BJ (cell line): ENCODE measurements at regions not wholly inside any gene's neighbourhood (a gene's known extent, or its start where the extent isn't known, plus 50 kb on each side); places are given as distances from the start of the nearest gene placed in this dataset.

Experiments
- CTCF ChIA-PET: fragments of 350-600 bp; formaldehyde crosslinking; extraction: SDS; loops from one replicate; lab custom pipeline; 2021; ENCODE audit warnings: antibody characterized with exemption, inconsistent platforms; lab: Yijun Ruan, JAX
- POLR2A ChIA-PET: fragments of 300-600 bp; sonication (Branson Sonifier 250); formaldehyde crosslinking; extraction: SDS; loops from one replicate; lab custom pipeline; 2021; ENCODE audit warnings: antibody characterized with exemption; lab: Charles Lee
- DNase-seq: peaks from one replicate; pipeline ENCODE4 v3.0.0-alpha.2; 2011; ENCODE audit warnings: low read depth
- H3K27me3 ChIP-seq: 2 replicates; pipeline ENCODE4 v1.6.0; 2011; ENCODE audit warnings: low read length; ENCODE audit not compliant: control insufficient read depth, insufficient read depth
- H3K36me3 ChIP-seq: 2 replicates; pipeline ENCODE4 v1.5.1; 2011; ENCODE audit warnings: low read length; ENCODE audit not compliant: control insufficient read depth, insufficient read depth
- H3K4me3 ChIP-seq: 2 replicates; pipeline ENCODE4 v1.5.1; 2011; ENCODE audit warnings: low read depth, mild to moderate bottlenecking, control low read depth, low read length
- TF ChIP-seq, protein P1 (sequence below): IDR thresholded peaks from 2 replicates; pipeline ENCODE4 v1.5.1; 2011; ENCODE audit warnings: low read depth, mild to moderate bottlenecking, control low read depth, inconsistent platforms, low read length, moderate library complexity; ENCODE audit not compliant: insufficient read depth

DNA sequence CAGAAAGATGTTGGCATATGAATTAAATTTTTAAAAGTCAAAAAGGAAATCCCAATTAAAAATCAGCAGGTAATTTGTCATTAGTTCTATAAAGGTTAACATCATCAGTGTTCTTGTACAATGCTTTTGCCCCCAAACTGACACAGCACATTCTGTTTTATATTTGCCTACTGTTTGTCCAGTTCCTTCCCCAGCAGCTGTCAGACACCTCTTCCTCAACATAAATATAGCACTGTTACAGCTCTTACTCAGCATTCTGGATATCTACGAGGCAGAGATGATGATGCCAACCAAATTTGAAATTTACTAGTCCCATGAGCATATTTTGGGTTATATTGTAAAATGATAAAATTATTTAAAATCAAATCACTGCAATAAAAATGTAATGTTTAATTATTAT is 124.6 kb downstream of the SINHCAF start:
- no peak overlapping the region for H3K4me3 ChIP-seq
- DNase-seq = no peak

DNA sequence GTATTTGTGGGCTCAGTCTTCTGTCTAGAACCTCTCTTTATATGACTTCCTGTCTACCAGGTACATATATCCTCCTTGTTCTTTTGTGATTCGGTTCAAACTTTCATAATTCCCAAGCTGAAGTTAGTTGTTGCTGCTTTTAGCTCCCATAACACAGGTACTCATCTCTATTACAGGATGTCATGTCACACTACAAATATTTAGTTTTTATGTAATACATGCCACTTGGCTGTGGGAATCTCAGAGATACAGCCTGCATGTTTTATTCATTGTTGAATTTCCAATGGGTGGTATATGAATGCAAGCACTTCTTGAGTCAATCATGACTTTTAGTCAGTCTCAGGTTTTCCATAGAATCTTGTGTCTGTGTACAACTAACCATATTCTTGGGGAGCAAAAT is 122.7 kb downstream of the SINHCAF start:
- POLR2A ChIA-PET = no interaction called here
- DNase-seq = no peak
- Histone ChIP-seq H3K4me3 (no peak overlapping the region), H3K27me3 (no peaks in the 10 kb centered on the region), H3K36me3 (no peaks in the 10 kb centered on the region)
- CTCF ChIA-PET = no interaction called here
- TF ChIP-seq, protein P1, sequence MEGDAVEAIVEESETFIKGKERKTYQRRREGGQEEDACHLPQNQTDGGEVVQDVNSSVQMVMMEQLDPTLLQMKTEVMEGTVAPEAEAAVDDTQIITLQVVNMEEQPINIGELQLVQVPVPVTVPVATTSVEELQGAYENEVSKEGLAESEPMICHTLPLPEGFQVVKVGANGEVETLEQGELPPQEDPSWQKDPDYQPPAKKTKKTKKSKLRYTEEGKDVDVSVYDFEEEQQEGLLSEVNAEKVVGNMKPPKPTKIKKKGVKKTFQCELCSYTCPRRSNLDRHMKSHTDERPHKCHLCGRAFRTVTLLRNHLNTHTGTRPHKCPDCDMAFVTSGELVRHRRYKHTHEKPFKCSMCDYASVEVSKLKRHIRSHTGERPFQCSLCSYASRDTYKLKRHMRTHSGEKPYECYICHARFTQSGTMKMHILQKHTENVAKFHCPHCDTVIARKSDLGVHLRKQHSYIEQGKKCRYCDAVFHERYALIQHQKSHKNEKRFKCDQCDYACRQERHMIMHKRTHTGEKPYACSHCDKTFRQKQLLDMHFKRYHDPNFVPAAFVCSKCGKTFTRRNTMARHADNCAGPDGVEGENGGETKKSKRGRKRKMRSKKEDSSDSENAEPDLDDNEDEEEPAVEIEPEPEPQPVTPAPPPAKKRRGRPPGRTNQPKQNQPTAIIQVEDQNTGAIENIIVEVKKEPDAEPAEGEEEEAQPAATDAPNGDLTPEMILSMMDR = no peak

More for the DNA sequence above, 124.6 kb downstream of the SINHCAF start:
- POLR2A ChIA-PET = no interaction called here
- H3K36me3 ChIP-seq = no peaks in the 10 kb centered on the region
- no peaks in the 10 kb centered on the region for H3K27me3 ChIP-seq
- CTCF ChIA-PET = no interaction called here
- TF ChIP-seq, protein P1 = no peak

DNA sequence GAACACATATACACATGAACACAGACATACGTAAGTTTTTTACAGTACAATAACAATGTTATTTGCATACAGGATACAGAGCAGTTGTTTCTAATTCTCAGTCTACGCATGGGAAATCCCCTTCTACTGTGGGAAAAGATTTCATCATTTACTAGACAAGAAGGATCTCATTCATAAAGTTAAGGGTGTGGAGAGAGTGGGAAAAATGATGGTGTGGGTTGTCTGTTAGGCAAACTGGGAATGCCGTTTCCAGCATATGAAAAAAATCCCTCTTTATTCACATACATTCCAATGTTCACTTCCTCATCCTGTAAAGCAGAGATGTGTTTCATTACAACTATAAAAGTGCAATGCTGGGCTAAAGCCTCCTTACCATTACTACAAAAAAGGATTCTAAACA is 120.9 kb downstream of the SINHCAF start:
- no peaks in the 10 kb centered on the region for H3K27me3 ChIP-seq
- H3K4me3 ChIP-seq = no peak overlapping the region
- CTCF ChIA-PET = no interaction called here
- TF ChIP-seq, protein P1 = no peak
- H3K36me3 ChIP-seq = no peaks in the 10 kb centered on the region
- DNase-seq = peak; percentile 9
- POLR2A ChIA-PET = no interaction called here

DNA sequence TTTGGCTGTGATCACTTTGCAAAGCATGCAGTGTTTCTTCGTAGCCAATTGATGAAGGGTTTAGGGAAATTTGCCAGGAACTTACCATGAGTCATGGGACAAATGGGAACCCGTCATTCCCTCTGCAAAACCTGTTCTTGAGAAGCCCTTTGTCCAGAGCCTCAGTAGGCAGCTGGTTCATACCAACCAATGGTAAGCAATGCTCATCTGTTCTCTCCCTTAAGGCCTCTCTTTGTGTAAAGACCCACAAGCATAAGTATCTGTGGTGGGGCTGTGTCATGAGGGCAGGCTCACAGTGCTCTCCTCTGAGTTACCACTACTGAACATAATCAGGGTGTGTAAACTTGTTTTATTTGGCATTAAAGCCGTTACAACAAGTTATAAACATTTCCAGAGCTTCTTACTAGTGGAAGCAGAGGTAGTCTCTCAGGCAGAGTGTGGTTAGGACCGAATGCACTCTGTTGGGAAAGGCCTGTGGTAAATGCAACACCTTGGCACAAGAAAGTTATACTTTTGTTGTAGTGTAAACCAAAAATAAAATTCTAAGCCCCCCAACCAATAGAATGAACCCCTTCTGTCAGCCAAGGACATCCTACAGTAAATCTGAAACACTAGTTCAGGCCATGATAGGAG is 119.8 kb downstream of the SINHCAF start:
- Histone ChIP-seq H3K36me3 (no peaks in the 10 kb centered on the region), H3K27me3 (no peaks in the 10 kb centered on the region), H3K4me3 (no peak overlapping the region)
- POLR2A ChIA-PET = no interaction called here
- TF ChIP-seq, protein P1 = no peak
- DNase-seq = no peak
- CTCF ChIA-PET = interaction anchor here (1.2 to 1.4 kb wide), 2 partner anchors 17 to 29 kb away, joined by 4 read pairs; no protein-coding TSS in a partner anchor

DNA sequence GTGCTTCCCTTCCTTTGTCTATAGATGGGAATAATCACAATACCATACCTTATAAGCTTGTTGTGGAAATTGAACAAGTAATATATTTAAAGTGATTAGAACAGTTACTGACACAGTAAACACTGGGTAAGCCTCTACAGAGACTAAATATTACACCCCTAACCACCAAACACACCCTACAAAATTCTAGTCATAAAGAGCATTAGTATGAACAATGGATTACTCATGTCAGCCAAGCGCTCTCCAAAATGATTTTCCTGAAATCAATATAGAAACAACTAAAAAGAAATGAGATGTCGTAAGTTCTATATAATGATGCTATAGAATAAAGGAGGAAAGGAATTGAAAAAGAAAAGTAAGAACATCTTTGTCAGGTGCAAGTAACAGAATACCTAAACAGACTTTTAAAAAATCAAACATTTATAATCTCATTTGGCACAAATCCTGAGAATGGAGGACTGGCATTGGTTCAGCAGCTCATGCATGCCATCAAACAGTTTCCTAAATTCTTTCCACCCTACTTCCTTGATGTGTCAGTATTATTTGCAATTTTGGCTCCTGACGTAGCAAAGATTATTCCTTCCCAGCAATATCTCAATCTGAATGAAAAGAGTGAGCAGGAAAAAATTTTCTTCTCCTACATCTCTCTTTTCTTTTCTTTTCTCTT is 118.0 kb downstream of the SINHCAF start:
- ChIA-PET POLR2A (no interaction called here), CTCF (interaction anchor here (1.2 kb wide), 1 partner anchor 9 kb away, joined by 3 read pairs; no protein-coding TSS in a partner anchor)
- Histone ChIP-seq H3K4me3 (no peak overlapping the region), H3K36me3 (no peaks in the 10 kb centered on the region), H3K27me3 (no peaks in the 10 kb centered on the region)
- no peak for DNase-seq
- TF ChIP-seq, protein P1 = no peak
